Liver (tissue), 7 donors: ENCODE measurements at regions not wholly inside any gene's neighbourhood (a gene's known extent, or its start where the extent isn't known, plus 50 kb on each side); places are given as distances from the start of the nearest gene placed in this dataset.
"Not testable (repeated sequence)": the region's sequence is repeated elsewhere in the genome, so short reads cannot be mapped to it uniquely, and the experiment has no call there.

Experiments used
- DNase-seq: peaks from one replicate; pipeline ENCODE4 v3.0.0-alpha.2; 2017; ENCODE audit warnings: low spot score
- H3K27ac ChIP-seq, 2 donors: one replicate each; pipeline ENCODE4 v1.7.0; 2013; ENCODE audit warnings: inconsistent platforms in 2 of 2, low read length in 2 of 2, control low read depth in 1 of 2, low read depth in 1 of 2, mild to moderate bottlenecking in 1 of 2
- H3K27me3 ChIP-seq, 4 donors: one replicate each; pipeline versions ENCODE4 v1.6.1 to v1.7.0; 2013; ENCODE audit warnings: low read length in 3 of 4, inconsistent platforms in 1 of 4, mild to moderate bottlenecking in 1 of 4, moderate library complexity in 1 of 4; ENCODE audit not compliant: control insufficient read depth in 4 of 4, insufficient read depth in 4 of 4
- H3K36me3 ChIP-seq, 4 donors: one replicate each; pipeline versions ENCODE4 v1.6.1 to v1.7.0; 2013; ENCODE audit warnings: low read length in 3 of 4, mild to moderate bottlenecking in 3 of 4, low read depth in 1 of 4, moderate library complexity in 1 of 4; ENCODE audit not compliant: control insufficient read depth in 4 of 4, insufficient read depth in 3 of 4
- H3K4me1 ChIP-seq, 4 donors: one replicate each; pipeline versions ENCODE4 v1.6.1 to v1.7.0; 2013; ENCODE audit warnings: low read length in 3 of 4, mild to moderate bottlenecking in 3 of 4, moderate library complexity in 1 of 4; ENCODE audit not compliant: control insufficient read depth in 4 of 4, insufficient read depth in 4 of 4
- H3K4me3 ChIP-seq, 3 donors: one replicate each; pipeline versions ENCODE4 v1.6.1 to v1.7.0; 2013; ENCODE audit warnings: low read length in 3 of 3, control low read depth in 1 of 3, low read depth in 1 of 3, mild to moderate bottlenecking in 1 of 3
- H3K9ac ChIP-seq, 2 donors: one replicate each; pipeline ENCODE4 v1.7.0; 2013; ENCODE audit warnings: low read length in 2 of 2, mild to moderate bottlenecking in 2 of 2, moderate library complexity in 2 of 2, control low read depth in 1 of 2, low read depth in 1 of 2
- H3K9me3 ChIP-seq, 4 donors: one replicate each; pipeline versions ENCODE4 v1.6.1 to v1.7.0; 2013; ENCODE audit warnings: low read length in 3 of 4; ENCODE audit not compliant: control insufficient read depth in 4 of 4
- ATF3 ChIP-seq: IDR thresholded peaks from 2 replicates; pipeline ENCODE4 v1.6.1; 2016; ENCODE audit warnings: antibody characterized with exemption
- EGR1 ChIP-seq, 2 donors: IDR thresholded peaks; 2 replicates each; pipeline ENCODE4 v1.6.1; 2016 to 2018; ENCODE audit warnings: antibody characterized with exemption in 2 of 2, low read depth in 2 of 2
- FOXA1 ChIP-seq: IDR thresholded peaks from 2 replicates; pipeline ENCODE4 v1.6.1; 2016; ENCODE audit warnings: antibody characterized with exemption
- FOXA2 ChIP-seq: IDR thresholded peaks from 2 replicates; pipeline ENCODE4 v1.6.1; 2016; ENCODE audit warnings: antibody characterized with exemption
- MAX ChIP-seq: IDR thresholded peaks from 2 replicates; pipeline ENCODE4 v1.6.1; 2016; ENCODE audit warnings: antibody characterized with exemption
- NR2F2 ChIP-seq: IDR thresholded peaks from 2 replicates; pipeline ENCODE4 v1.6.1; 2016; ENCODE audit warnings: antibody characterized with exemption
- REST ChIP-seq: IDR thresholded peaks from 2 replicates; pipeline ENCODE4 v1.6.1; 2016; ENCODE audit warnings: antibody characterized with exemption, mild to moderate bottlenecking
- RXRA ChIP-seq, 2 donors: IDR thresholded peaks; 2 replicates each; pipeline ENCODE4 v1.6.1; 2017 to 2018; ENCODE audit warnings: antibody characterized with exemption in 2 of 2, mild to moderate bottlenecking in 1 of 2
- SP1 ChIP-seq: IDR thresholded peaks from 2 replicates; pipeline ENCODE4 v1.6.1; 2018; ENCODE audit warnings: antibody characterized with exemption, mild to moderate bottlenecking
- TAF1 ChIP-seq: conservative IDR thresholded peaks from 2 replicates; pipeline ENCODE4 v1.6.1; 2016; ENCODE audit warnings: antibody characterized with exemption, mild to moderate bottlenecking
- YY1 ChIP-seq: IDR thresholded peaks from 2 replicates; pipeline ENCODE4 v1.6.1; 2016; ENCODE audit warnings: antibody characterized with exemption, mild to moderate bottlenecking
- WGBS: extraction: QIAGEN DNeasy Blood & Tissue Kit; methylation state at CpG from one replicate; pipeline ENCODE4 v1.1.7; 2013; 5-methylcytosine and 5-hydroxymethylcytosine counted together
- donor health status: healthy.
- donor health status: healthy.
- donor health status: healthy.
- donor health status: healthy.

- no peak for TF ChIP-seq MAX
- TF ChIP-seq FOXA1, result no peak
- no peak for TF ChIP-seq FOXA2
- TF ChIP-seq RXRA (IDR thresholded peaks at IDR 0.05), result no peak
- no peak for TF ChIP-seq ATF3
- WGBS, result 59% methylated on average over 2 of the region's 2 CpGs
- no peaks in the 10 kb centered on the region for H3K36me3 ChIP-seq
Observed at GRCh38 chr5:112514111-112514510, 95.0 kb upstream of the EPB41L4A start.

GRCh38 chr5:112520474-112520873, 101.4 kb upstream of the EPB41L4A start:
- H3K9ac ChIP-seq, H3K36me3 ChIP-seq, H3K4me1 ChIP-seq, H3K27ac ChIP-seq, H3K27me3 ChIP-seq, H3K4me3 ChIP-seq, DNase-seq, H3K9me3 ChIP-seq: not testable (repeated sequence)
- WGBS, result 70% methylated on average over 1 of the region's 1 CpG

More at GRCh38 chr5:112514111-112514510, 95.0 kb upstream of the EPB41L4A start:
- no peaks in the 10 kb centered on the region for H3K9me3 ChIP-seq
- H3K4me3 ChIP-seq, result no peak overlapping the region
- H3K27me3 ChIP-seq, result no peaks in the 10 kb centered on the region
- H3K27ac ChIP-seq, result no peak overlapping the region
- DNase-seq, result no peak
- H3K4me1 ChIP-seq, result no peaks in the 10 kb centered on the region
- no peak overlapping the region for H3K9ac ChIP-seq

- not testable (repeated sequence) for H3K4me3 ChIP-seq, H3K27me3 ChIP-seq, H3K27ac ChIP-seq
Observed at GRCh38 chr5:112522891-112523673, 104.0 kb upstream of the EPB41L4A start.

GRCh38 chr5:112523674-112524263, 104.7 kb upstream of the EPB41L4A start:
- not testable (repeated sequence) for H3K4me3 ChIP-seq, H3K27ac ChIP-seq, H3K9me3 ChIP-seq, H3K9ac ChIP-seq, H3K36me3 ChIP-seq, DNase-seq, H3K4me1 ChIP-seq, H3K27me3 ChIP-seq
- WGBS, result 75% methylated on average over 4 of the region's 4 CpGs

More at GRCh38 chr5:112522891-112523673, 104.0 kb upstream of the EPB41L4A start:
- 88% methylated on average over 9 of the region's 9 CpGs for WGBS
- H3K36me3 ChIP-seq, H3K9me3 ChIP-seq, H3K4me1 ChIP-seq, H3K9ac ChIP-seq, DNase-seq: not testable (repeated sequence)

- H3K9ac ChIP-seq, result no peak overlapping the region
- no peak overlapping the region for H3K4me3 ChIP-seq
- no peak overlapping the region for H3K27ac ChIP-seq
- TF ChIP-seq SP1 (no peak), TAF1 (no peak), RXRA (IDR thresholded peaks at IDR 0.05) (no peak), EGR1 (IDR thresholded peaks at IDR 0.05; ENCODE audit: low read depth in 2 of 2) (no peak), YY1 (no peak), NR2F2 (no peak), REST (no peak)
- H3K27me3 ChIP-seq, result no peaks in the 10 kb centered on the region
- no peaks in the 10 kb centered on the region for H3K36me3 ChIP-seq
- no peaks in the 10 kb centered on the region for H3K9me3 ChIP-seq
- no peak for DNase-seq
- WGBS, result 94% methylated on average over 6 of the region's 6 CpGs
- no peaks in the 10 kb centered on the region for H3K4me1 ChIP-seq
Observed at GRCh38 chr5:112525217-112525616, 106.1 kb upstream of the EPB41L4A start.
